ENCODE measurements at regions not wholly inside any gene's neighbourhood (a gene's known extent, or its start where the extent isn't known, plus 50 kb on each side); places are given as distances from the start of the nearest gene placed in this dataset.

- Histone ChIP-seq H3K4me2 (no peak overlapping the region), H3K4me3 (no peak overlapping the region), H2AFZ (no peak overlapping the region), H3K27ac (no peak overlapping the region), H3K9me3 (ENCODE audit: low read depth) (no peaks in the 10 kb centered on the region), H3K79me2 (no peaks in the 10 kb centered on the region), H3K9me2 (replicated peaks; ENCODE audit: insufficient read depth) (no peaks in the 10 kb centered on the region), H3K36me3 (replicated peaks; ENCODE audit: insufficient read depth, low read depth) (no peaks in the 10 kb centered on the region), H3K27me3 (no peaks in the 10 kb centered on the region), H4K20me1 (ENCODE audit: insufficient read depth, poor library complexity, severe bottlenecking) (no peaks in the 10 kb centered on the region), H3K4me1 (ENCODE audit: insufficient read depth) (no peaks in the 10 kb centered on the region)
- no peak for DNase-seq (ENCODE audit: low spot score)
- WGBS (ENCODE audit: low lambda C conversion rate, missing lambda C conversion rate), result 90% methylated on average over 2 of the region's 2 CpGs
- TF ChIP-seq, protein P1, sequence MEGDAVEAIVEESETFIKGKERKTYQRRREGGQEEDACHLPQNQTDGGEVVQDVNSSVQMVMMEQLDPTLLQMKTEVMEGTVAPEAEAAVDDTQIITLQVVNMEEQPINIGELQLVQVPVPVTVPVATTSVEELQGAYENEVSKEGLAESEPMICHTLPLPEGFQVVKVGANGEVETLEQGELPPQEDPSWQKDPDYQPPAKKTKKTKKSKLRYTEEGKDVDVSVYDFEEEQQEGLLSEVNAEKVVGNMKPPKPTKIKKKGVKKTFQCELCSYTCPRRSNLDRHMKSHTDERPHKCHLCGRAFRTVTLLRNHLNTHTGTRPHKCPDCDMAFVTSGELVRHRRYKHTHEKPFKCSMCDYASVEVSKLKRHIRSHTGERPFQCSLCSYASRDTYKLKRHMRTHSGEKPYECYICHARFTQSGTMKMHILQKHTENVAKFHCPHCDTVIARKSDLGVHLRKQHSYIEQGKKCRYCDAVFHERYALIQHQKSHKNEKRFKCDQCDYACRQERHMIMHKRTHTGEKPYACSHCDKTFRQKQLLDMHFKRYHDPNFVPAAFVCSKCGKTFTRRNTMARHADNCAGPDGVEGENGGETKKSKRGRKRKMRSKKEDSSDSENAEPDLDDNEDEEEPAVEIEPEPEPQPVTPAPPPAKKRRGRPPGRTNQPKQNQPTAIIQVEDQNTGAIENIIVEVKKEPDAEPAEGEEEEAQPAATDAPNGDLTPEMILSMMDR (IDR thresholded peaks at IDR 0.05; ENCODE audit: poor library complexity), result no peak
- TF ChIP-seq EZH2phosphoT487 (IDR thresholded peaks at IDR 0.05; ENCODE audit: low read depth, severe bottlenecking, unreplicated experiment) (no peak), EZH2 (IDR thresholded peaks at IDR 0.05; ENCODE audit: borderline replicate concordance) (no peak)
These were observed 399.8 kb downstream of the SATB2 start for GRCh38 chr2:199057936-199058335.

DNA sequence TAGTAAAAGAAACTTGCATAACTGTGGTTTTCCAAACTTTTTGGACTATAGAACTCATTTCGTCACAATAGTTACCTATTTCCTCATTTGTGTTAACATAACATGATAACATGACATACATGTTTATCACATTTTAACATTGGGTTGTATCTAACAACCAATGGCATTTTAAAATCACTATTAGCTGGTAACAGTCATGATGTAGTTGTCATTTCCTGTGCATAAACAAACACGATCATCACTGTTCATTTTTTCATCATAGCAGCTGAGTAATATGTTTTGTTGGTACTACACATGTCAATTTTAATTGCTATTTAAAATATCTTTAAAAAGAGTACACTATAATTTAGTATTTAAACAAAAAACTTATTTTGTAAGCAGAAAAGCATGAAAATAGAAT is 402.4 kb downstream of the SATB2 start:
- no peak overlapping the region for H2AFZ ChIP-seq
- H3K79me2 ChIP-seq, result no peaks in the 10 kb centered on the region
- H3K4me2 ChIP-seq, result no peak overlapping the region
- no peaks in the 10 kb centered on the region for H3K9me3 ChIP-seq (ENCODE audit: low read depth)
- no peak overlapping the region for H3K27ac ChIP-seq
- H4K20me1 ChIP-seq (ENCODE audit: insufficient read depth, poor library complexity, severe bottlenecking), result no peaks in the 10 kb centered on the region
- DNase-seq (ENCODE audit: low spot score), result no peak
- H3K4me3 ChIP-seq, result no peak overlapping the region
- H3K36me3 ChIP-seq (replicated peaks; ENCODE audit: insufficient read depth, low read depth), result no peaks in the 10 kb centered on the region
- 76% methylated on average over 2 of the region's 2 CpGs for WGBS (ENCODE audit: low lambda C conversion rate, missing lambda C conversion rate)
- H3K27me3 ChIP-seq, result no peaks in the 10 kb centered on the region
- H3K9me2 ChIP-seq (replicated peaks; ENCODE audit: insufficient read depth), result no peaks in the 10 kb centered on the region
- no peaks in the 10 kb centered on the region for H3K4me1 ChIP-seq (ENCODE audit: insufficient read depth)
- TF ChIP-seq EZH2 (IDR thresholded peaks at IDR 0.05; ENCODE audit: borderline replicate concordance) (no peak), EZH2phosphoT487 (IDR thresholded peaks at IDR 0.05; ENCODE audit: low read depth, severe bottlenecking, unreplicated experiment) (no peak)
- TF ChIP-seq, protein P1 (IDR thresholded peaks at IDR 0.05; ENCODE audit: poor library complexity), result no peak

DNA sequence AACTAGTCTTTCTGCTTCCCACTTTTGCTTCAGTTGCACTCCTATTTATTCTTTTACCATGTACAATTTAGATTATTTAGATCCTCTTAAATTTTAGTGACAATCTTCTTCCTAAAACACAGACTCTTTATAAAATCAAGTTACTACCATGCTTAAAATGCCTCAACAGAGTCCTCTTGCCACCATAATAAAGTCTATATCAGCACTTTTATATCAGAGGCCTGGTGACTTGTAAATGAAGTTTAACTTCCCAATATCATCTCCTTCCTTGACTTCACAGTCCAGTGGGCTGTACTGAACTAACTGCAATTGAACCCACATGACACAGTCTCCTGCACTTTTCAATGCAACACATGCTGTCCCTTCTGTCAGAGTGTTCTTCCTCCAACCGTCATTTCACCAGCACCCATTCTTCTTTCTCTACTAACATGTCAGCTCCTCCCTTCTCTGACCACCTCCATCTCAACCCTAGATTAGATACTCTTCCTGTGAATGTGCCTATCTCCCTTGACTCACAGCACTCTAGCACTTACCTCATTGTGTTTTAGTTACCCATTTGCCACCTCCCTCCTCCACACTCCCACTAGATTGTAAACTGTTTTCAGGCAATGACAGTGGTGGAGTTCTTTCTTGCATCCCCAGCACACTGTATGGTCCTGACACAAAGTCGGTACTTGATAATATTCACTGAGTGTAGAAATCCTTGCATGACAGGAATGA is 414.9 kb downstream of the SATB2 start:
- WGBS (ENCODE audit: low lambda C conversion rate, missing lambda C conversion rate), result 70% methylated on average over 2 of the region's 2 CpGs
- Histone ChIP-seq H4K20me1 (ENCODE audit: insufficient read depth, poor library complexity, severe bottlenecking) (no peaks in the 10 kb centered on the region), H3K9me3 (ENCODE audit: low read depth) (no peaks in the 10 kb centered on the region), H3K9me2 (replicated peaks; ENCODE audit: insufficient read depth) (no peaks in the 10 kb centered on the region), H3K4me3 (no peak overlapping the region), H3K79me2 (no peaks in the 10 kb centered on the region), H3K4me2 (no peak overlapping the region), H3K27ac (no peak overlapping the region), H3K36me3 (replicated peaks; ENCODE audit: insufficient read depth, low read depth) (no peaks in the 10 kb centered on the region), H3K4me1 (ENCODE audit: insufficient read depth) (no peaks in the 10 kb centered on the region), H3K27me3 (no peaks in the 10 kb centered on the region), H2AFZ (no peak overlapping the region)
- TF ChIP-seq, protein P1 (IDR thresholded peaks at IDR 0.05; ENCODE audit: poor library complexity), result no peak
- no peak for TF ChIP-seq EZH2phosphoT487 (IDR thresholded peaks at IDR 0.05; ENCODE audit: low read depth, severe bottlenecking, unreplicated experiment)
- TF ChIP-seq EZH2 (IDR thresholded peaks at IDR 0.05; ENCODE audit: borderline replicate concordance), result no peak
- DNase-seq (ENCODE audit: low spot score), result no peak

All from hepatocyte (in vitro differentiated cells).